TTC549 (cell line): ENCODE measurements at regions not wholly inside any gene's neighbourhood (a gene's known extent, or its start where the extent isn't known, plus 50 kb on each side); places are given as distances from the start of the nearest gene placed in this dataset.
A peak's percentile ranks its signal among the peaks of the same experiment; 100 is the strongest.
"Not testable (repeated sequence)": the region's sequence is repeated elsewhere in the genome, so short reads cannot be mapped to it uniquely, and the experiment has no call there.

ENCODE experiments used
- FAIRE-seq: peaks from 2 replicates; lab custom pipeline; 2012; peaks lifted over from hg19 to GRCh38; lab: Jason Lieb, UNC

DNA sequence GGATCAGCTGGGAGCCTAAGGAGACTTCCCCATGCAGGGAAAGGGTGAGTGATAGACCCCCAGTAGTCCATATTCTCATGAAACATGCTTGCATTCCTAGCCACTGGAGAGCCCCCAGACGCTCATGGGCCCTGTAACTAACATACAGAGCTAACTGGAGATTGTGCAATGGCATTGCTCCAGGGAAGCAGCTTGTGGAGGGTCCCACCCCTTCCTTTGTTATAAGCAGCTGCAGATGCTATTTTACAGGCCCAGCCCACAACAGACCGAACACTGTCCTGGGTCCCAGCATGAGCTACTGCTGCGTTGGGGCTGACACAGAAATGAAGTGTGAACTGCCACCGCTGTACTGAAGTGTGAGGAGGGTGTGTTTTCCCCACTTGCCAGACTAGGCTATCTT, 1465.7 kb upstream of the DIAPH2 start:
- no peak for FAIRE-seq

DNA sequence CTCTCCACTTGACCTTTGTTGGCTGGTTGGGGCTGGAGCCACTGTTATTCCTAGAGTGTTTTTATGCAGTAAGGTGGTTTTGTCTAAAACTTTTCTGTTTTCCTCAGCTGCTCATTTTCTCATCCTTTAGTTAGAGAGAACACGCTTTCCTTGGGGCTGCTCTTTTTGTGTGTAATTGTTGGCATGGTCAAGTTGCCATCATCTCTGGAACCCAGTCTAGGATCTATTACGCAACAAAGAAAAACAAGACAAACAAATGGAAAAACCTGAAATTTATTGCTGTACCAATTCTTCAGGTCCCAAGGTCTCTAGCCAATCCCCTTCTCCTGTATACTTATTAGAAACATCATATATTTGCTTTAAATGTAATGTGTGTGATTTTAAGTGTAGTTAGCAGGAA, 1436.3 kb upstream of the DIAPH2 start:
- no peak for FAIRE-seq

DNA sequence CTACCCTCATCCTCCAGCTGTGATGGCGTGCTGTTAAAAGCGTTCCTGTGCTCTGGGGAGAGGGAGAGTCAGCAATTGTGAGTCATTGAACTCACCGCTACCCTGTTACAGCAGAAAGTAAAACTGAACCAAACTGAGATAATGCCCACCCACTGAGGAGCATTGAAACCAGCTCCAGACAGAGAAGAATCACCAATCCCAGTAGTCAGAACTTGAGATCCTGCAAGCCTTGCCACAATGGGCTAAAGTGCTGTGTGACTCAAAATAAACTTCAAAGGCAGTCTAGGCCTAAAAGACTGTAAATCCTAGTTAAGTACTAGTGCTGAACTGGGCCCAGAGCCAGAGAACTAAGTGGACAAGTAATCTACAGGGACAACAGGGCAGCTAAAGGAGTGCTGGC, 1394.2 kb upstream of the DIAPH2 start:
- FAIRE-seq: no peak

DNA sequence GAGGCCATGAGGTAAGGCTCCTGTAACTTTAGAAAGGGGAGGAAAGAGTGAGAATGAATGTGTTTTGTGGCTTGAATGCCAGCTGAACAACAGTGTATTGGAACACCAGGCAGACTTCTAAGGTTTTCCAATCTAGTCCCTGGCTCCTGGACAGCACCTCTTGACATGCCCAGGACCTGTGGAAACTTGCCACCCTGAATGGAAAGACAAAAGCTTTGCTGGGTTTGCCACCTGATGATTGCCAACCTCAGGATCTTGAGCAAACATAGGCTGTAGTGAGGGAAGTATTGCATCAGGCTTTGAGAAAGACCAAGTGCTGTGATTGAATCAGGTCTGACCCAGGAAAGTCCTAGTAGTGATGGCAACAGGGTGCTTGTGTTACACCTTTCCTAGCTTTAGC, 1393.1 kb upstream of the DIAPH2 start:
- FAIRE-seq: no peak

DNA sequence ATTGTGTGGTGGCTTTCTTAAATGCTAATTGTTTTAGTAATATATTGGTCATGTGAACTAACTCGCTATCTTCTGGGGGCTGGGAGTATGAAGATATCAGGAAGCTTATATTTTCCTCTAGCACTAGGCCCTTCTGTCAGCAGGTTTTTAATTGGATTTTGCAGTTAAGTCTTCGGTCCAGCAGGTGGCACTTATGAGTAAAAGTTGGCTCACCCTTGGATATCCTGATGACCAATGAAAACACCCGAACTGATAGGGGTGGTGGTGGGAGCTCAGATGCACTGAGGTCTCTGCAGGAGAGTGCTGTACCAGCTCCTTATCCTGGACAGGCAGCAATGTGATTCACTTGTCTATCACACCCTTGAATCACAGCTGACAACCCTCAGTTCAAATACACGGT, 1365.8 kb upstream of the DIAPH2 start:
- no peak for FAIRE-seq

DNA sequence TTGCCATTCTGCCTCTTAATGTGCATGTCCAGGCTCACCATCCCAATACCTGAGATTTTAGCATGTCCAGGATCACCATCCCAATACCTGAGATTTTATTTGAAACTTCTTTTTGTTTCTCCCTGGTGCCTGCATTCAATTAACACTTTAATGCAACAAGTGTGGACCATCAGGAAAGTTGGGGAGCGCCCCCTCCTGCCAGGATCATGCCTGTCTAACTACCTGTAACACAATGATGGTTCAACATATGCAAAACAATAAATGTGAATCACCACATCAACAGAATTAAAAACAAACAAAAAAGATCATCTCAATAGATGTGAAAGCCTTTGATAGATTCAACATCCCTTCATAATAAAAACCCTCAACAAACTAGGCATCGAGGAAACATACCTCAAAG, 1359.5 kb upstream of the DIAPH2 start:
- no peak for FAIRE-seq

DNA sequence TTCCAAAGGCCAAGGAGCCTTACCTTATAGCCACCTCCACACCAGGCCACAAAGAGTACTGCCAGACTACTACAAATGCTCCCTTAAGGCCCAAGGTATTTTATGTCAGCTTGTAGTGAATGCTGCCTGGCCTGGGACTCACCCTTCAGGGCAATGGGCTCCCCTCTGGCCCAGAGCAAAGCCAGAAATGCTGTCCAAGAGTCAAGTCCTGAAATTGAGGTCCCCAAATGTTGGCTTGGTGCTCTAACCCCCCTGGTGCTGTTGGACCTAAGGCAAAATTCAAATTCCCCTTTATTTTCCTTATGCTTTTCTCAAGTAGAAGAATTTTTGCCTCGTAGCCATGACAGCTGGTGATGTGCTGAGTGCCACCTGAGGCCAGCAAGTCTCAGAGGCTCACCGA, 1354.3 kb upstream of the DIAPH2 start:
- no peak for FAIRE-seq

DNA sequence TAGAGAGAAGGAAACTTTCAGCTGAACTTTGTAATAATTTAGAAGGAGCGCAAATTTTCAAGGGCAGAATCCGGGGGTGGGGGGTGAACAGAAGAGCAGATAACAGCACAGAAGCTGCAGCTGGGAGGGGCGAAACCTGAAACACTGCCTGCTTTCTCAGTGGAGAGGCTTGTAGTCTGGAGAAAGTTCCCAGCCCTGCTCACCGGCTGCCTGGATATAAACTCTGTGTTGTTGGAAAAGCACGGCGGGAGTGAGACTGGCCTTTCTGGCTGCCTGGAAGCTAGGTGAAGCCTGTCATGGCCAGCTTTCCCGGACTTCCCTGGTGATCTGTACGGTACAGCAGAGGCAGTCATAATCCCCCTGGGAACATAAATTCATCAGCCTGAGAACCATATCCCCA, 1352.1 kb upstream of the DIAPH2 start:
- FAIRE-seq: no peak

DNA sequence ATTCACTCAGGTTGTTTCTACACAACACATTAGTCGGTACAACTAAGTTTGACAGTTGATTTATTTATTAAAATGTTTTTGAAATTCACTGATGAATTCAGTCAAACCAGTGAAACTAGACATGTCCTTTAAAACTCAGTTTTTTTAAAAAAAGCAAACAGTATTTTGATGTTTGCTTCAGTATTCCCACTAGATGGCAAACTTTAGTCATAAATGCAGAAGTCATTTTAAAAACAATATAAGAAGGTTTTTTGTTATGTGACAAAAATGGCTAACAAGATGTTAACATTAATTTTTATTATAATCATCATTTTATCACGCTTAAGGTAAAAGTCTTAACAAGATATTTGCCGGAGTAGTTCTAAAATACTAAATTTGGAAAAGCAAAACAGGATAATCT, 1337.8 kb upstream of the DIAPH2 start:
- FAIRE-seq: peak; percentile 84

DNA sequence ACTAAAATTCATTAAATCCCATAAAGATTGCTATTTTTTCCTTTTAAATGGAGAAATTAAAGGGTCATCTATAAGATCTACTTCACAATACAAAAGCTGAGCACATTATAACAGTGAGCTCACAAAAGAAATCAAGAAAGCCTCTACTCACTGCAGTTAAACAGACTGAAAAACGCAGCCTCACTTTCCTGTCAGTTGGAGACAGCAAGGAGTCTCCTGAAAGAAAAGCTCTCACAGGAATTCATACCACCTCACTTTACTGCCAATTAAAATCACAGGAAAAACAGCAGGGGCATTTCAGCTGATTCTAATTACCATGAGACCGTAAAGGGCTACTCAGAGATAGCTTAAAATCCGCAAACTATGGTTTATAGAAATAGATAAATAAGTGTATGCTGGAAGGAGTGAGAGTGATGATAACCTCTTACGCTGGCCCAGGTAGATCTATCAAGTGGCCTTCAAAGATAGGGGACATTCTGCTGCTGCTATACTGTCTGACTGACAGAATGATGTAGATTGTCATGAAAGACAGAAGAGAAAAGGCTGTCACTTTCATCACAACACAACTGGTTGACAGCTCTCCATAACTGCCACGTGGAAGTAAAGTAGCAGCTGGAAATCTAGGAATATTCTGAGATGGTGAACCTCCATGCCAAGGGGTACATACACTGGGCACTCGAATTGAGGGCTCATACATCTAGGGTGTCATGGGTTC, 1333.7 kb upstream of the DIAPH2 start:
- no peak for FAIRE-seq

DNA sequence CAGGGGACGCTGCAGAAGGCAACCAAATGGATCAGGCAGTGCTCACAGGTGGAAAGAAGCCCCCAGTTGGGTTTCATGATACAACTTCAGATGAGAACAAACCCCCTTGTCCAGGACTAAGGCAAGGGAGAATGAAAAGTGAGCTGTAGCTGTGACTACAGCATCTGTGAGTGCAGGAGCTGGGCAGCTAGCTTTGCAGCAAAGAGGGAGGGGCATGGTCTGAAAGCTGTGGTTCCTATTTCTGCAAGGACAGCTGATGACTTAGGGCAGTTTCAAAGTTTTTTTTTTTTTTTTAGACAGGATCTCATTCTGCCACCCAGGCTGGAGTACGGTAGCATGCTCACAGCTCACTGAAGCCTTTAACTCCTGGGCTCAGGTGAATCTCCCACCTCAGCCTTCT, 1317.4 kb upstream of the DIAPH2 start:
- FAIRE-seq: no peak

DNA sequence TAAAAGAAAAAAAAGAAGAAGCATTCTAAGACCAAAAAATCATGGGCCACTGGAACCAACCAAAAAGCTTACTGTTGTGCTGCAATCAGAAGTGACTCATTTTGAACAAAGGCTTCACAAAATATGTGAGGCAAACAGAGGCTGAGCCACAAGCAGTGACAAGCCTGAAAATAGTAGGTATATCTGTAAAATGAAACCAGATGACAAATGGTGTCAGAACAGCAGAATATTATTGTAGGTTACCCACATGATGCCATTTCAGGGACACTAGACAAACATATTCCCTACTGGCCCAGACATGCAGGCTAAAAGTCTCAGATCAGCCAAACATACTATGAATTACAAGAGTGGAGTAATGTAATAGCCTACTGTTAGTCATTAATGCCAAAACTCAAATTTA, 1301.8 kb upstream of the DIAPH2 start:
- FAIRE-seq: no peak

DNA sequence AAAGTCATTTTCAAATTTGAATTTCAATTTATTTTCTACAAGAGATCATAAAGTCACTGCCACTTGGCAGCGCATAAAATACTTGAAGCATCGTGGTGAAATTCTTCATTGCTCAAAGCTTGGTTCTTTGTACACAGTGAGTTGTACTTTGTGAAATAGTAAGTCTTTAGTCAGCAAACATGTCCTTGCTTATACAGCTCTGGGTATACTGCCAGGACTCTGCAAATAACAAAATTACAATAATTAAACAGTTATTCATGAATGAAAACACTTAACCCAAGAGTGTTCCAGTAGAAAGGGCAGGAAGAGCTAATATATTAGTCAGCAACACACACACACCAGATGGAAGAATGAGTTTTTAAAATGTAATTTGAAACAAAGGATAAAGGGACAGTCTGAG, 1300.9 kb upstream of the DIAPH2 start:
- FAIRE-seq: no peak

DNA sequence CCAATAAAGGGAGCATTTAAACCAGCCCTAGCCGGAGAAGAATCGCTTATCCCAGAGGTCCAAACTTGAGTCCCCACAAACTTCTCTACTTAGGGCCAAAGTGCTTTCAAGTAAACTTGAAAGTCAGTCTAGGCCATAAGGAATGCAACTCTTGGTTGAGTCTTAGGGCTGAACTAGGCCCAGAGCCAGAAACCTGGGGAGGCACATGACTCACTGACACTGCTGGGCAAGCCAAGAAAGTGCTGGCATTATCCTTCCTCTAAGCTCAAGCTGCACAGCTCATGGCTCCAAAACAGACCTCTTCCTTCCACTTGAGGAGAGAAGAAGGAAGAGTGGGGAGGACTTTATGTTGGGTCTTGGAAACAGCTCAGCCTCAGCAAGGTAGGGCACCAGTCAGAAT, 1257.3 kb upstream of the DIAPH2 start:
- no peak for FAIRE-seq

DNA sequence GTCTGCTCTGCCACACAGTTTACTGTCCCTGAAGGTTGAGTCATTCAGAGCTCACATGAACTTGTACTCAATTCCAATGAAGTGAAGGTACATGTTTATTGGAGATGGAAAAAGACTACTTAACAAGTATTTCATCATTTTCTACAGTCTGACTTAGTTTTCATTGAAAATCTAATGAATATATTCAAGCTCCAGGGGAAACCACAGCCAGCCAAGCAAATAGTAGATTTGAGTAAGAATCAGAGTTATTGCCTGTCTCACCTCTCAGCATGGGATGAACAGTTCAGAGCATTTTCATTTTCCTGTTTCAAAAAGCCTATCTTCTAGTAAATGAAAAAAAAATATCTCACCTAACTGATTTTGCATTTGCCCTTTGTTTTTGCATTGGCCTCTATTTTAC, 1249.4 kb upstream of the DIAPH2 start:
- no peak for FAIRE-seq

DNA sequence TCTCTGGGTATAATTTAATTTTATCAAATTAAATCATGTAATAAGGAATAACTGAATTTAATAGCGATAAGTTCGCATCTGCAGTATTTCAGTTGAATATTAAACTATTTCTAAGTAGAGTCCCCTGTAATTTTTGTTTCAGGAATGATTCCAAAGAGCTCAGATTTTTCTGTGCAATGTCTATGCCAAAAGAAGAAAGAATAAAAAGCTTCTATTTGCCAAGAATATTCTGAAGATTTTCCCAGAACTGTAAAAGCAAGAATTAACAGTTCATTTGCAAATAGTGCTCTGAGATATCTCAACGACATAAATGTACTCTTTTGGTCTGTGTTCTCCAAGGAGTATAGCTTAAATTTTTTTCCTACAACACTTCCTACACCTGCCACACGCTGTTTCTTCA, 1242.8 kb upstream of the DIAPH2 start:
- FAIRE-seq: no peak

DNA sequence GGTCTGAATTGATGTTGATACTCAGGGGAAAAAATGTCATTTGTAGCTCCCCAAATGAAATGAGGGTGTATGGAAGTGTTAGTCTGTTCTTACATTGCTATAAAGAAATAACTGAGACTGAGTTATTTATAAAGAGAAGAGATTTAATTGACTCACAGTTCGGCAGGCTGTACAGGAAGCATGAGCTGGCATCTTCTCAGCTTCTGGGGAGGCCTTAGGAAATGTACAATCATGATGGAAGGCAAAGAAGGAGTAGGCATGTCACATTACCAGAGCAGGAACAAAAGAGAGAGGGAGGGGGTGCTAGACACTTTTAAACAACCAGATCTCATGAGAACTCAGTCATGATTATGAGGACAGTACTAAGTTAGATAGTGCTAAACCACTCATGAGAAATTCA, 1199.9 kb upstream of the DIAPH2 start:
- no peak for FAIRE-seq

DNA sequence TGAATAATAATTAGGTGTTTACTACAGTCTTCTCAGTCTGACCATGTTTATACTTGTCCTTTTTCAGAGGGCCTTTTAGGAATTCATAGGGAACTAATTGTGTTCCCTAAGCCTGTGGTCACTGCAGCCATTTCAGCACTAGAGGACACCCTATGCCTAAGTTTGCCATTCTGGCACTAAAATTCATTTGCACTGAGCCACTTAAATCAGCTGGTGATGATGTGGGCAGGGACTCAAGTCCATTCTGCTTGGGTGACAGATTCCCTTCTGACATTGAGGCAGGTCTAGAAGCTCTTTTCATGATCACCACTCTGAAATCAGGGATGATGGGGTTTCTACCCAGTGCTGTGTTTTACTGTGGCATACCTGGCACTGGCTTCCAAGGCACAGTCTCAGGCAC, 1178.9 kb upstream of the DIAPH2 start:
- no peak for FAIRE-seq

DNA sequence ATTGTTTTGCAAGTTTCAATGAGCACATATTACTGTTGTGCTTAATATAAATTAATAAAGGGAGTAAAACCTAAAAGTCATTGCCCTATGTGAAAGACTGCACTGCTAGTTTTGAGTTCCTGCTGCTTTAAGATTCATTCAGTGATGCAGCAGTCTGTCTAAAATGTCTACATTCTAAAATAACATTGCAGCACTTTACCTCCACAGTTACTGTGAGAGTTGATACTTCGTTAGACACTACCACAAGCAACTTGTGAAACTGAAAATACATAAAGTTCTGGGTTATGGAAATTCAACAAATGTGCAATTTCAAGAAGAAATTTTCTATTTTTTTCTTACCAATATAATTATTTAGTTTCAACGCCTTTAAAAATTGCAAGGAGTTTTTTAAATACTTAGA, 1175.2 kb upstream of the DIAPH2 start:
- FAIRE-seq: no peak

DNA sequence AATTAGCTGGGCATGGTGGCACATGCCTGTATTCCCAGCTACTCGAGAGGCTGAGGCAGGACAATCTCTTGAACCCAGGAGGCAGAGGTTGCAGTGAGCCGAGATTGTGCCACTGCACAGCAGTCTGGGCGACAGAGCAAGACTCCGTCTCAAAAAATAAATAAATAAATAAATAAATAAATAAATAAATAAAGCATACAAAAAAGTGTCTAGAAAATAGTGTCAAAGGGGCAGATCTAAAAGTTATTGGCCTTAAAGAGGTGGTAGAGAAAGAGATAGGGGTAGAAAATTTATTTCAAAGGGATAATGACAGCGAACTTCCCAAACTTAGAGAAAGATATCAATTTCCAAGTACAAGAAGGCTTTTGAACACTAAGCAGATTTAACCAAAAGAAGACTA, 1160.6 kb upstream of the DIAPH2 start:
- FAIRE-seq: not testable (repeated sequence)

DNA sequence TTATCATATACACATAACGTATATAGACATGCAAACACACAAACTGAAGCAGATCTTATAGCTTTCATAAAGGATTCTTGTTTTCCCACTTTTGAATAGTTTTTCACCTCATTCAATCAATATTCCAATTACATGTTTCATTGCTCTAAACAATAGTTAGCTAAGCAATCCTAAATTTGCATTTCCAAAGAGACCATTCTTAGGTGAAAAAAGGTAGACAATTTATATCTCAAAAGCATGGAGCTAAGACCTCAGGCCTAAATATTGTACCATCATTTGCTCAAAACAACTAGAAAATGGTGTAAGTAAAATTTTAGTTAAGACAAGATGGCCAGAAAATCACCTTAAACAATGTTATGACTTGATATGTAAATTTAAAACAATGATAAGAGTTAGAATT, 1148.5 kb upstream of the DIAPH2 start:
- FAIRE-seq: no peak

DNA sequence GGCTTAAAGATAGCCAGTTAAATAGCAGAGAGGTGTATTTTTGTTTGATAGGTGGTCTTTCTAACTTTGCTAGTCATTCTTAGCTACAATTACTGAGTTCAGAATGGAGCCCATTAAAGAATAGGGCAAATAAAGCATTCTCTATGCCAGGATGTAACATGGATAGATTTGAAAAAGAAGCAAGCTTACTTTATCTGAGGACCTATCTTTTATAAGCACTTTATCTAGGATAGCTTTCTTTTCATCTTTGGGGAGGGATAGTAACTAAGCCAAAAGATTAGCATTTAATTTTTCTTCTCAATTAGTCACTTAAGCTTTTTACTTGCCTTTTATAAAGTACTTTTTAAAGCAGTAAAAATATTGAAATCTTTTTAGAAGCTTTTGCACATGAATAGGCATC, 1148.0 kb upstream of the DIAPH2 start:
- no peak for FAIRE-seq

DNA sequence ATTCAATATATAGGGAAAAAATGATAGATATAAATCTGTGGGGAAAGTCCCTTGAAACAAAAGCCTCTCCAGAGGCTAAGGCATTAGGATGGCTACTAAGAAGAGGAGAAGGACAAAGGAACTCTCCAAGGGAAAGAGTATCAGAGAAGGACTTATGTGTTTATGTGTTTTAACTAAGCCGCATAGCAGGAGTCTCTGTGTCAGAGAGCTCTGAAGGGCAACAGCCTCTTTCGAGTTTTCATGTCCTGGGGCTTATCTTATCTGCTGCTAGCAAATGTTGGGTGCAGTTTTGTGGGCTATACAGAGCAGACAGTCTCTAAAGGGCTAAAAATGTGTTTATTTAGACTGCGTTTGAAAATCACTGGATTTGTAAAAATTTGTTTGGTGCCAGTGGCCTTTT, 1145.6 kb upstream of the DIAPH2 start:
- FAIRE-seq: no peak

DNA sequence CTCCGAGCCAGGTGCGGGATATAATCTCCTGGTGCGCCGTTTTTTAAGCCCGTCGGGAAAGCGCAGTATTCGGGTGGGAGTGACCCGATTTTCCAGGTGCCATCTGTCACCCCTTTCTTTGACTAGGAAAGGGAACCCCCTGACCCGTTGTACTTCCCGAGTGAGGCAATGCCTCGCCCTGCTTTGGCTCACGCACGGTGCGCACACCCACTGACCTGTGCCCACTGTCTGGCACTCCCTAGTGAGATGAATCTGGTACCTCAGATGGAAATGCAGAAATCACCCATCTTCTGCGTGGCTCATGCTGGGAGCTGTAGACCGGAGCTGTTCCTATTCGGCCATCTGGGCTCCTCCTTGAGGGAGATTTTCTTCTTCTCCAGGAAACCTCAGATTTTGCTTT, 1135.1 kb upstream of the DIAPH2 start:
- FAIRE-seq: not testable (repeated sequence)

DNA sequence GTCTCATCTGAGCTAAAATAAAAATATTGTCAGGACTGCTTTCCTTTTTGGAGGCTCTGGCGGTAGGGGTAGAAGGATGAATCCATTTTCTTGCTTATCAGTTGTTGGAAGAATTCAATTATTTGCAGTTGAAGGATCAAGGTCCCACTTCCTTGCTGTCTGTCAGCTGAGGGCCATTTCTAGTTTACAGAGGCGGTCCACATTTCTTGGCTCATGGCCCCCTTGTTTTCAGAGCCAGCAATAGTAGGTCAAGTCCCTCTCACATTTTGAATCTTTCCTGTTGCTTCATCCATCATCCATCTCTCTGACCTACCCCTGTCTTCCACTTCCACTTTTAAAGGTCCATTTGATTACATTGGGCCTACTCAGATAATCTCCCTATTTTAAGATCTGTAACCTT, 1099.3 kb upstream of the DIAPH2 start:
- no peak for FAIRE-seq
